Activated naive CD4-positive, alpha-beta T cell treated with anti-CD3 and anti-CD28 coated beads, Interleukin-2, amount 50 U/mL, for 72 hours (primary cell): ENCODE measurements at regions not wholly inside any gene's neighbourhood (a gene's known extent, or its start where the extent isn't known, plus 50 kb on each side); places are given as distances from the start of the nearest gene placed in this dataset.

Experiments used
- ATAC-seq, 2 donors: fragments of 150-1000 bp; cut with Tn5 transposase; 2 replicates each; pipeline ENCODE4 v1.10.0; 2021; ENCODE audit warnings: mild to moderate bottlenecking in 2 of 2, moderate library complexity in 2 of 2
- DNase-seq, 2 donors: peaks; one replicate each; pipeline ENCODE4 v3.0.0; 2021 to 2022; ENCODE audit warnings: low spot score in 2 of 2
- H3K27ac Mint-ChIP-seq, 2 donors: one replicate each; pipeline ENCODE4 v1.8.0; 2022; ENCODE audit warnings: mild to moderate bottlenecking in 2 of 2, mixed read lengths in 2 of 2
- H3K36me3 Mint-ChIP-seq, 2 donors: one replicate each; pipeline ENCODE4 v1.8.0; 2022; ENCODE audit warnings: mixed read lengths in 2 of 2
- H3K9me3 Mint-ChIP-seq, 2 donors: one replicate each; pipeline ENCODE4 v1.8.0; 2022; ENCODE audit warnings: mixed read lengths in 2 of 2

DNA sequence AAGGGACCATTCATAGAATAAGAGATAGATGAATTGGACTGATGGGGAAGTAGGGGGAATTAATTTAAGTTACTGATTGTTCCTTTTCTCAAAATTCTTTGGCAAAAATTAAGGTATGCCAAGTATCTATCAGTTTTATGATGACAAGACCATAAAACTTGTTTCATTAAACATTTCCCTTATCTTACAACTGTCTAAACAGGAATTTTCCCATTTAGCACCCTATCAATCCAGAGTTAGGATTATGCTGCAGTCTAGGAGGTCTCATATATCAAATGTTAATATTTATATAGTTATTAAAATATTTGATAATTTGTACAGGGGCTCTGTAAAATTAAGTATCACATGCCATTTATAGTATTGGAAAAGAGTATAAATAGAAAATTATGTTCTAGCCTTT lies 51.5 kb upstream of the ARID1B start:
- Mint-ChIP-seq H3K27ac (no peak overlapping the region), H3K36me3 (no peaks in the 10 kb centered on the region), H3K9me3 (no peaks in the 10 kb centered on the region)
- ATAC-seq (no peak), DNase-seq (no peak)

- DNase-seq (no peak), ATAC-seq (peak; percentile 13 to 44)
- Mint-ChIP-seq H3K9me3 (no peaks in the 10 kb centered on the region), H3K27ac (peak overlapping the region in 1 of 2 donors; percentile 85), H3K36me3 (no peaks in the 10 kb centered on the region)
Observed at GRCh38 chr6:156720691-156721685, 56.2 kb upstream of the ARID1B start.

DNA sequence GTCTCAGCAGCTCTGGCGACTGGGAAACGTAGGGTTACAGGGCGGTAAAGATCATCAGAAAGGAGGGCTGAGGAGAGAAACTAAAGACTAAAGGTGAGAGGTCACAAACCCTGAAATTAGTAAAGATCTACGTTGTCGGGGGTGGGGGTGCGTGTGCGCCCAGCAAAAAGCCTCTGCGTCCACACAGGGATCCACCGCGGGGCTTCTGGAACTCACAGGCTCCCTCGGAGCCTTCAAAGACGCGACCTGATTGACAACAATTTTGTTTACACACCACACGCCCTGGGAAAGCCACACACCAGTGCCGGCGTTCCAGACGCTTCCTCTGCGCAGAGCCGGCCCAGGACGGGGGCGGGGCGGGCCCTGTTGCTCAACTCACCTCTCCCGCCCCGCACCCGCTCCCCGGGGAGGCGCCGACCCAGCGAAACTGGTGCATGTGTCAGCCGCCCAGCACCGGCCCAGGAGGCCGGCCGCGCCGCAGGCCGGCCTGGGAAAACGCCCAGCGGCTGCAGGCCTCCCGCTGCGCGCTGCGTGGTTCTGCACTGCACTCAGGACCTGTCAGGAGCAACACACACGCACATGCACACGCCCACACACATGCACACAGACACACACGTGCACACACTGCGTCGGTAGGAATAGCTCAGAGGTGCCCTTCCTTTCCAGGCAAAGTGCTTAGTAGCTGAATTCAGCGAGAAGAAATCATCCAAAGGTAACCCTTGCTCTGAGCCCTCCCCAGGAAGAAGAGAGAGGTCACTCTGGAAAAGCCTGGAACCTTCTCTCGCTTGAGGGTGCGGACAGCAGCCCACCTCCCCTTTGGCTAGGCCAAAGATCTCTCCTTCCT lies 57.2 kb upstream of the ARID1B start:
- ATAC-seq = peak; percentile 91 to 96
- DNase-seq = peak; percentile 51 to 79
- Mint-ChIP-seq H3K9me3 (no peaks in the 10 kb centered on the region), H3K27ac (peak overlapping the region; percentile 65 to 85), H3K36me3 (no peaks in the 10 kb centered on the region)

DNA sequence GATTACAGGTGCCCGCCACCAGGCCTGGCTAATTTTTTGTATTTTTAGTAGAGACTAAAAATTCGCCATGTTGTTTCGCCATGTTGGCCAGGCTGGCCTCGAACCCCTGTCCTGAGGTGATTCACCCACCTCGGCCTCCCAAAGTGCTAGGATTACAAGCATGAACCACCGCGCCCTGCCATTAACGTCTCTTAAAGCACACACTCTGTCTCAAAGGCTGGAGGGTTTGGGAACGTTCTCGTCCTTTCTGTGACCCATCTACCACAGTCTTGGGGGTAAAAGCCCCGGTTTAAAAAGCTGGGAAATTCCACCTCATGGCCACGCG lies 57.8 kb upstream of the ARID1B start:
- no peak for DNase-seq
- Mint-ChIP-seq H3K36me3 (no peaks in the 10 kb centered on the region), H3K9me3 (no peaks in the 10 kb centered on the region), H3K27ac (peak overlapping the region; percentile 65 to 85)
- ATAC-seq = no peak

GRCh38 chr6:156718647-156719394 lies 58.4 kb upstream of the ARID1B start:
- ATAC-seq = no peak
- Mint-ChIP-seq H3K27ac (peak overlapping the region in 1 of 2 donors; percentile 85), H3K36me3 (no peaks in the 10 kb centered on the region), H3K9me3 (no peaks in the 10 kb centered on the region)
- DNase-seq = no peak

DNA sequence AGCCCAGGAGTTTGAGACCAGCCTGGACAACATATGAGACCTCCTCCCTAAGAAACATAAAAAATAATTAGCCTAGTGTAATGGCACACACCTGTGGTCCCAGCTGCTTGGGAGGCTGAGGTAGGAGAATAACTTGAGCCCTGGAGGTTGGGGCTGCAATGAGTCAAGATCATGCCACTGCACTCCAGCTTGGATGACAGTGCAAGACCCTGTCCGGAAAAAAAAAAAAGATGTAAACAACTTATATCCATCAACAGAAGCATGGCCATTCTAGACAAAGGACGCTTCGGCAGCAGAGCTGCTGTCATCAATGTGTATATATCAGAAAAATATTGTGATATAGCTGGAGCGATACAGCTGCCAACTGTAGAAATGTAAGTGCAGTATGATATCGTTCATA lies 59.6 kb upstream of the ARID1B start:
- ATAC-seq = no peak
- no peak overlapping the region for H3K27ac Mint-ChIP-seq
- DNase-seq = no peak
- no peaks in the 10 kb centered on the region for H3K9me3 Mint-ChIP-seq
- H3K36me3 Mint-ChIP-seq = no peaks in the 10 kb centered on the region

DNA sequence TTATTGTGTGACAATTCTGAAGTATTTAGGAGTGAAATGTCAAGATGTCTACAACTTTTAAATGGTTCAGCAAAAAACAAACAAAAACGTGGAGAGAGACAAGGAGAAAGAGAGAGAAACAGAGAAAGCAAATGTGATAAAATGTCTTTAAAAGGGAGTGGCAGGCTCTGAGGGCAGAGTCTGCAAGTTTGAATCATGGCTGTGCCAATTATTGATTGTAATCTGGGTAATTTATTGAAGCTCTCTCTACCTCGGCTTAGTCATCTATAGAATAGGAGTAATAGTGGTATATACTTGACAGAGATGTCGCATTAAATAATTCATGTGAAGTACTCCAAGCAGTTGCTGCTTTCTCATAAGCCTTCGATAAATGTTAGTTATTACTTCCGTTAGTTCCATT lies 61.3 kb upstream of the ARID1B start:
- Mint-ChIP-seq H3K9me3 (no peaks in the 10 kb centered on the region), H3K36me3 (no peaks in the 10 kb centered on the region), H3K27ac (no peak overlapping the region)
- DNase-seq (no peak), ATAC-seq (no peak)

- no peaks in the 10 kb centered on the region for H3K36me3 Mint-ChIP-seq
- H3K9me3 Mint-ChIP-seq = no peaks in the 10 kb centered on the region
- no peak overlapping the region for H3K27ac Mint-ChIP-seq
- DNase-seq = no peak
- no peak for ATAC-seq
Observed at GRCh38 chr6:156713548-156713947, 63.6 kb upstream of the ARID1B start.

GRCh38 chr6:156710479-156710878 lies 66.7 kb upstream of the ARID1B start:
- ATAC-seq = no peak
- Mint-ChIP-seq H3K27ac (no peak overlapping the region), H3K36me3 (no peaks in the 10 kb centered on the region), H3K9me3 (no peaks in the 10 kb centered on the region)
- no peak for DNase-seq

DNA sequence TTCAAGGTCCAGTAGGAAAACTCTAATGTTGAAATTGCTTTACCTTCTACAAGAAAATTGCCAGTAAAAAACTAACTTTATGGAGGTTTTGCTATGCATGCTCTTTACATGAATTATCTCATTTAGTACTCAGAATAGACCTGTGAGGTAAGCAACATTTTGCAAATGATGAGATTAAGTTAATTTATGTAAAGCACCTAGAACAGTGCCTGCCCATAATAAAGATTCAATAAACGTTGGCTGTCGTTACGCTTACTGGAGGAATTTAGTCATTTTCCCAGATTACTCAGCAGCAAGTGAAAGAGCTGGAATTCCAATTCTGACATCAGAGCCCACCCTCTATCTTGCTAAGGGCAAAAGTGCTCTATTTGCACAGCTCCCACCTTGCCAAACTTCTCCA lies 69.4 kb upstream of the ARID1B start:
- DNase-seq (no peak), ATAC-seq (no peak)
- no peak overlapping the region for H3K27ac Mint-ChIP-seq
- no peaks in the 10 kb centered on the region for H3K9me3 Mint-ChIP-seq
- no peaks in the 10 kb centered on the region for H3K36me3 Mint-ChIP-seq

DNA sequence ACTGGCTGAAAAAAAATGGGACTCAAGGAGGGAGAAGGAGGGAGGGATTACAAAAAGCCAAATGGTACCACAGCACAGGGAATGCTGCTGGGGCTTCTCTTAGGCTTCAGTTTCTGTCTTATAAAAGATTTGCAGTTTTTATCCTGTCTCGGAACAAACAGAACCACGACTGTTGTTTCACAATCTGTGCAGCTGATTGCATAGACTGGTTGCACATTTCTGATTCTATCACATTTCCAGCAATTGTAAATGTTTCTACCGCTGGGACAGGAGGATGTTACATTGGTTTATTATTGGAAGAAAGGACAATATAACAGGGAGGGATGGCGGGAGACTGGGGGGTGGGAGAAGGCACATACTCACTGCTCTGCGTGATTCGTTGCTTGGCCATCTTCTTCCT lies 73.5 kb upstream of the ARID1B start:
- no peak overlapping the region for H3K27ac Mint-ChIP-seq
- no peak for DNase-seq
- H3K9me3 Mint-ChIP-seq = no peaks in the 10 kb centered on the region
- no peak for ATAC-seq
- H3K36me3 Mint-ChIP-seq = no peaks in the 10 kb centered on the region

- Mint-ChIP-seq H3K9me3 (no peaks in the 10 kb centered on the region), H3K36me3 (no peaks in the 10 kb centered on the region), H3K27ac (no peak overlapping the region)
- ATAC-seq = no peak
- DNase-seq = no peak
Observed at GRCh38 chr6:156701966-156702365, 75.2 kb upstream of the ARID1B start.

- Mint-ChIP-seq H3K36me3 (no peaks in the 10 kb centered on the region), H3K9me3 (no peaks in the 10 kb centered on the region), H3K27ac (no peak overlapping the region)
- DNase-seq = no peak
- no peak for ATAC-seq
Observed at GRCh38 chr6:156700440-156701057, 76.6 kb upstream of the ARID1B start.

DNA sequence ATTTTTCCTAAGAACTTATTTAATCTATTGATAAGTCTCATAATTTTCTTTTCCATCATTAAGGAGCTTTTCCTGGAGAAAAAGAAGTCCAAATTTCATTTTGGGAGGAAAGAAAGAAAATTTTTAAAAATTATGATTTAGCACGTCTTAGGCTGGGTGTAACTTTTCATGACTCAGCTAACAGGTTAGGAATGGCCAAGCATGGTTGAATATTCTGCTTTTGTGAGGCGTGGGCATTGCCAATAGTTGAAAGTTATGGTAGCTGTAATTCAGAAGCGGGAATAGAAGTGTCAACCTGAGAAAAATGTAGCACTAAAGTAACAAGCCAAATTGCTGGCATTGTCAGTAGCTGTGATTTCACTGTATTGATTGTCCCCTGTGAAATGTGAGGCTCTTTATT lies 77.2 kb upstream of the ARID1B start:
- ATAC-seq (no peak), DNase-seq (no peak)
- Mint-ChIP-seq H3K36me3 (no peaks in the 10 kb centered on the region), H3K9me3 (no peaks in the 10 kb centered on the region), H3K27ac (no peak overlapping the region)

- peak; percentile 81 to 88 for ATAC-seq
- no peaks in the 10 kb centered on the region for H3K36me3 Mint-ChIP-seq
- H3K27ac Mint-ChIP-seq = no peak overlapping the region
- H3K9me3 Mint-ChIP-seq = peaks cover 0 to 5% of the 10 kb centered on the region in 2 donors
- no peak for DNase-seq
Observed at GRCh38 chr6:156699017-156699421, 78.2 kb upstream of the ARID1B start.

GRCh38 chr6:156698239-156699016 lies 78.8 kb upstream of the ARID1B start:
- Mint-ChIP-seq H3K27ac (no peak overlapping the region), H3K36me3 (no peaks in the 10 kb centered on the region), H3K9me3 (peaks cover 0 to 5% of the 10 kb centered on the region in 2 donors)
- peak in 1 of 2 donors; percentile 29 for ATAC-seq
- no peak for DNase-seq
